Keratinocyte (primary cell): ENCODE measurements at regions not wholly inside any gene's neighbourhood (a gene's known extent, or its start where the extent isn't known, plus 50 kb on each side); places are given as distances from the start of the nearest gene placed in this dataset.

Source experiments
- EZH2 ChIP-seq: IDR thresholded peaks from one replicate; pipeline ENCODE4 v1.6.1; 2012; ENCODE audit warnings: inconsistent platforms, mild to moderate bottlenecking, low read length, moderate library complexity
- TF ChIP-seq, protein P1 (sequence below), 3 experiments: IDR thresholded peaks in 1 of 3; conservative IDR thresholded peaks in 1 of 3; optimal IDR thresholded peaks in 1 of 3; 2 replicates in 2 of 3; 3 replicates in 1 of 3; pipeline versions ENCODE3 to v1.5.1; 2011; ENCODE audit warnings: low read length in 3 of 3, mild to moderate bottlenecking in 3 of 3, moderate library complexity in 2 of 3, control low read depth in 1 of 3, inconsistent platforms in 1 of 3; ENCODE audit not compliant: insufficient read depth in 2 of 3; ENCODE audit errors: extremely low read depth in 1 of 3

DNA sequence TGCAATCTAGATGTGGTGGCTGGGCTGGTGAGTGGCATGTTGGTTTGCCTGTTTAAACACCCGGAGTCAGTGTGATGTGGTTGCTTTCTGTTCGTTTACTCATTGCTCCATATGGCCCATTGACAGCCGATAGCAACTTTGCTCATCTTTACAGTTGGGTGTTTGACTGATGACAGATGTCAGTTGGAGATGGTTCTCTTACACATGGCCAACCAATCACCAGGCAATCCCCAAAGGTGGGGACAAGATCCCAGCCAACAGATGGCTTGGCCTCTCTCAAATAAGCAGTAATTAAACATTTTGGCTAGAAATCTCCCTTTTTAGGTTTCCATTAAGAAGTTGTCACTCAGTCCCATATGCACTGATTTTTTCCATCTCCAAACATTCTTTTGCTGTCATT lies 497.1 kb upstream of the ARGLU1 start:
- TF ChIP-seq, protein P1, sequence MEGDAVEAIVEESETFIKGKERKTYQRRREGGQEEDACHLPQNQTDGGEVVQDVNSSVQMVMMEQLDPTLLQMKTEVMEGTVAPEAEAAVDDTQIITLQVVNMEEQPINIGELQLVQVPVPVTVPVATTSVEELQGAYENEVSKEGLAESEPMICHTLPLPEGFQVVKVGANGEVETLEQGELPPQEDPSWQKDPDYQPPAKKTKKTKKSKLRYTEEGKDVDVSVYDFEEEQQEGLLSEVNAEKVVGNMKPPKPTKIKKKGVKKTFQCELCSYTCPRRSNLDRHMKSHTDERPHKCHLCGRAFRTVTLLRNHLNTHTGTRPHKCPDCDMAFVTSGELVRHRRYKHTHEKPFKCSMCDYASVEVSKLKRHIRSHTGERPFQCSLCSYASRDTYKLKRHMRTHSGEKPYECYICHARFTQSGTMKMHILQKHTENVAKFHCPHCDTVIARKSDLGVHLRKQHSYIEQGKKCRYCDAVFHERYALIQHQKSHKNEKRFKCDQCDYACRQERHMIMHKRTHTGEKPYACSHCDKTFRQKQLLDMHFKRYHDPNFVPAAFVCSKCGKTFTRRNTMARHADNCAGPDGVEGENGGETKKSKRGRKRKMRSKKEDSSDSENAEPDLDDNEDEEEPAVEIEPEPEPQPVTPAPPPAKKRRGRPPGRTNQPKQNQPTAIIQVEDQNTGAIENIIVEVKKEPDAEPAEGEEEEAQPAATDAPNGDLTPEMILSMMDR (optimal IDR thresholded peaks at IDR 0.05 in 1 of 3, IDR thresholded peaks at IDR 0.05 in 1 of 3, conservative IDR thresholded peaks at IDR 0.05 in 1 of 3; ENCODE audit: extremely low read depth in 1 of 3, insufficient read depth in 2 of 3, low read length in 3 of 3), result no peak
- TF ChIP-seq EZH2, result no peak
